ENCODE measurements at regions not wholly inside any gene's neighbourhood (a gene's known extent, or its start where the extent isn't known, plus 50 kb on each side); places are given as distances from the start of the nearest gene placed in this dataset.

- Histone ChIP-seq H3K4me3 (ENCODE audit: low read depth, low read length) (no peak overlapping the region), H3K36me3 (no peaks in the 10 kb centered on the region), H3K27me3 (peaks cover 51% of the 10 kb centered on the region), H3K4me1 (no peaks in the 10 kb centered on the region), H3K9me3 (no peaks in the 10 kb centered on the region)
- no peak for DNase-seq
- TF ChIP-seq, protein P1, sequence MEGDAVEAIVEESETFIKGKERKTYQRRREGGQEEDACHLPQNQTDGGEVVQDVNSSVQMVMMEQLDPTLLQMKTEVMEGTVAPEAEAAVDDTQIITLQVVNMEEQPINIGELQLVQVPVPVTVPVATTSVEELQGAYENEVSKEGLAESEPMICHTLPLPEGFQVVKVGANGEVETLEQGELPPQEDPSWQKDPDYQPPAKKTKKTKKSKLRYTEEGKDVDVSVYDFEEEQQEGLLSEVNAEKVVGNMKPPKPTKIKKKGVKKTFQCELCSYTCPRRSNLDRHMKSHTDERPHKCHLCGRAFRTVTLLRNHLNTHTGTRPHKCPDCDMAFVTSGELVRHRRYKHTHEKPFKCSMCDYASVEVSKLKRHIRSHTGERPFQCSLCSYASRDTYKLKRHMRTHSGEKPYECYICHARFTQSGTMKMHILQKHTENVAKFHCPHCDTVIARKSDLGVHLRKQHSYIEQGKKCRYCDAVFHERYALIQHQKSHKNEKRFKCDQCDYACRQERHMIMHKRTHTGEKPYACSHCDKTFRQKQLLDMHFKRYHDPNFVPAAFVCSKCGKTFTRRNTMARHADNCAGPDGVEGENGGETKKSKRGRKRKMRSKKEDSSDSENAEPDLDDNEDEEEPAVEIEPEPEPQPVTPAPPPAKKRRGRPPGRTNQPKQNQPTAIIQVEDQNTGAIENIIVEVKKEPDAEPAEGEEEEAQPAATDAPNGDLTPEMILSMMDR (IDR thresholded peaks at IDR 0.05; ENCODE audit: low read depth, low read length), result no peak
Observed at GRCh38 chr15:69636169-69636915, 183.7 kb downstream of the RPLP1 start.

DNA sequence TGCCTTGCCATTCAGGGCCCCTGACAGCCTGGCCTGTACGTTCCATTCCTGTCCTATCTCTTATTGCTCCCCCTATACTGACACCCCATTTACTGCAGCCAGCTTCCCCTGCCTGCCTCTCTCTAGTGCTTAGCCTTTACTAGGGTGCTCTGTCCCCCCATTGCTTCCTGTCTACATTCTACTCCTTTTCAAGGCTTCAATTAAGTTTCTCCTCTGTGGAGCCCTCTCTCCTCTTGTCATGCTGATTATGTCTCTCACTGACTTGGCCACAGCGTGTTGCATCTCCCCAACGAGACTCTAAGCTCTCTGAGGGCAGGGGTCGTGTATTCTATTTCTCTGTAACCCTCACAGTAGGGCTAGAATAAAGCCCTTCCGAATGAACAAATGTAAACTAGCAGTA is 185.2 kb downstream of the RPLP1 start:
- H3K4me3 ChIP-seq (ENCODE audit: low read depth, low read length), result no peak overlapping the region
- TF ChIP-seq, protein P1 (IDR thresholded peaks at IDR 0.05; ENCODE audit: low read depth, low read length), result no peak
- no peaks in the 10 kb centered on the region for H3K4me1 ChIP-seq
- peaks cover 37% of the 10 kb centered on the region for H3K27me3 ChIP-seq
- no peaks in the 10 kb centered on the region for H3K9me3 ChIP-seq
- DNase-seq, result no peak
- no peaks in the 10 kb centered on the region for H3K36me3 ChIP-seq

DNA sequence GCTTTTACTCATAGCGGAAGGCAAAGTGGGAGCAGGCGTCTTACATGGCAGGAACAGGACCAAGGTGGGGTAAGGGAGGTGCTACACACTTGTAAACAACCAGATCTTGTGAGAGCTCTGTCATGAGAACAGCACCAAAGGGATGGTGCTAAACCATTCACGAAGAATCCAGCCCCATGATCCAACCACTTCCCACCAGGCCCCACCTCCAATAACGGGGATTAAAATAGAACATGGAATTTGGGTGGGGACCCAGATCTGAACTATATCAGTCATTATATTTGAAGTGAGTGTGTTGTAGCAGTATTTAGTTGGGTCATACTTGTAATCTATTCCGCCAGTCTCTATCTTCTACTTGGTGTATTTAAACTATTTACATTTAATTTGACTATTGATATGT is 190.9 kb downstream of the RPLP1 start:
- Histone ChIP-seq H3K4me1 (no peaks in the 10 kb centered on the region; the same call in 1 of the 2 replicates), H3K9me3 (no peaks in the 10 kb centered on the region), H3K4me3 (ENCODE audit: low read depth, low read length) (no peak overlapping the region), H3K36me3 (no peaks in the 10 kb centered on the region), H3K27me3 (peaks cover 5% of the 10 kb centered on the region)
- TF ChIP-seq, protein P1 (IDR thresholded peaks at IDR 0.05; ENCODE audit: low read depth, low read length), result no peak
- no peak for DNase-seq

DNA sequence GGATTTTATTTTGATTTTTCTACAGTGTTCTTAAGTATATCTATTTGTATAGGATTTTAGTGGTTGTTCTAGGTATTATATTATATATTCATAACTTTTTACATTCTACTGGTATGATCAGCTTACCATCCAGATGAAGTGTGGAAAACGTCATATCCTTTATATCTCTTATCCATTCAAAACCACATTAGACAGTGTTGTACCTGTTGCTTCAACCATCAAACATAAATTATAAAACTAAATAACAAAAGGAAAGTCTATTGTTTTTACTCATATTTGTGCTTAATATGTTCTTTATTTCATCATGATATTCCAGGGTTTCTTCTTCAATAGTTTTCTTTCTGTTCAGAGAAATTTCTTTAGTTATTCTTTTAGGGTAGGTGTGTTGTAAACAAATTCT is 191.4 kb downstream of the RPLP1 start:
- H3K4me3 ChIP-seq (ENCODE audit: low read depth, low read length), result no peak overlapping the region
- H3K27me3 ChIP-seq, result peaks cover 10% of the 10 kb centered on the region
- no peaks in the 10 kb centered on the region; the same call in 1 of the 2 replicates for H3K4me1 ChIP-seq
- no peak for DNase-seq
- H3K36me3 ChIP-seq, result no peaks in the 10 kb centered on the region
- TF ChIP-seq, protein P1 (IDR thresholded peaks at IDR 0.05; ENCODE audit: low read depth, low read length), result no peak
- H3K9me3 ChIP-seq, result no peaks in the 10 kb centered on the region

GRCh38 chr15:69644876-69645275 is 192.3 kb downstream of the RPLP1 start:
- peaks cover 9% of the 10 kb centered on the region; the same call in 1 of the 2 replicates for H3K27me3 ChIP-seq
- TF ChIP-seq, protein P1 (IDR thresholded peaks at IDR 0.05; ENCODE audit: low read depth, low read length), result no peak

GRCh38 chr15:69647142-69647513 is 194.5 kb downstream of the RPLP1 start:
- no peak overlapping the region for H3K4me3 ChIP-seq (ENCODE audit: low read depth, low read length)
- no peak for DNase-seq
- peaks cover 18% of the 10 kb centered on the region; the same call in 1 of the 2 replicates for H3K27me3 ChIP-seq
- no peaks in the 10 kb centered on the region for H3K36me3 ChIP-seq
- TF ChIP-seq, protein P1 (IDR thresholded peaks at IDR 0.05; ENCODE audit: low read depth, low read length), result no peak
- H3K9me3 ChIP-seq, result no peaks in the 10 kb centered on the region
- H3K4me1 ChIP-seq, result no peaks in the 10 kb centered on the region; the same call in 1 of the 2 replicates

More at GRCh38 chr15:69644876-69645275, 192.3 kb downstream of the RPLP1 start:
- Histone ChIP-seq H3K4me3 (ENCODE audit: low read depth, low read length) (no peak overlapping the region), H3K36me3 (no peaks in the 10 kb centered on the region), H3K9me3 (no peaks in the 10 kb centered on the region), H3K4me1 (no peaks in the 10 kb centered on the region; the same call in 1 of the 2 replicates)
- no peak for DNase-seq

All from BE2C (cell line).